GM10266 (cell line): ENCODE measurements at regions not wholly inside any gene's neighbourhood (a gene's known extent, or its start where the extent isn't known, plus 50 kb on each side); places are given as distances from the start of the nearest gene placed in this dataset.

ENCODE experiments used
- DNase-seq: peaks from one replicate; pipeline ENCODE4 v3.0.0; 2012; ENCODE audit errors: extremely low spot score
- TF ChIP-seq, protein P1 (sequence below): IDR thresholded peaks from 2 replicates; pipeline ENCODE4 v1.5.1; 2012; ENCODE audit warnings: mild to moderate bottlenecking, low read depth; ENCODE audit not compliant: control insufficient read depth, insufficient read depth; ENCODE audit errors: missing control alignments

DNA sequence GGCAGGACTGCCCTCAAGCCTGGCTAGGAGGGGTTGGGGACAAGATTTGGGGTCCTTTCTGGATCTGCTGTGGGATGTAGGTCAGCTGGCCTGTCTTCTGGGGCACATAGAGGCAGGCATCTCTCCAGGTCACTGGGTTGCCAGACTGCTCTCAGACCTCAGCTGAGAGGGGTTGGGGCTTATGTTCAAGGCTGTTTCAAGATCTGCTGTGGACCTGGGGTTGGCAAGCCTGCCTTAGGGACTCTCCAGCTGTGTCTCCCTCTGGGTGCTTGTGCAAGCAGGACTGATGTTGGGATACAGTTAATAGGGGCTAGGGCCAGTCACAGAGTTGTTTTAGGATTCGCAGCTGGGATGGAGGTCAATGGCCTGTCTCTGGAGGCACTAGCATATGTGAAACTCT lies 363.0 kb upstream of the ST6GAL2 start:
- TF ChIP-seq, protein P1, sequence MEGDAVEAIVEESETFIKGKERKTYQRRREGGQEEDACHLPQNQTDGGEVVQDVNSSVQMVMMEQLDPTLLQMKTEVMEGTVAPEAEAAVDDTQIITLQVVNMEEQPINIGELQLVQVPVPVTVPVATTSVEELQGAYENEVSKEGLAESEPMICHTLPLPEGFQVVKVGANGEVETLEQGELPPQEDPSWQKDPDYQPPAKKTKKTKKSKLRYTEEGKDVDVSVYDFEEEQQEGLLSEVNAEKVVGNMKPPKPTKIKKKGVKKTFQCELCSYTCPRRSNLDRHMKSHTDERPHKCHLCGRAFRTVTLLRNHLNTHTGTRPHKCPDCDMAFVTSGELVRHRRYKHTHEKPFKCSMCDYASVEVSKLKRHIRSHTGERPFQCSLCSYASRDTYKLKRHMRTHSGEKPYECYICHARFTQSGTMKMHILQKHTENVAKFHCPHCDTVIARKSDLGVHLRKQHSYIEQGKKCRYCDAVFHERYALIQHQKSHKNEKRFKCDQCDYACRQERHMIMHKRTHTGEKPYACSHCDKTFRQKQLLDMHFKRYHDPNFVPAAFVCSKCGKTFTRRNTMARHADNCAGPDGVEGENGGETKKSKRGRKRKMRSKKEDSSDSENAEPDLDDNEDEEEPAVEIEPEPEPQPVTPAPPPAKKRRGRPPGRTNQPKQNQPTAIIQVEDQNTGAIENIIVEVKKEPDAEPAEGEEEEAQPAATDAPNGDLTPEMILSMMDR: no peak
- DNase-seq: no peak

DNA sequence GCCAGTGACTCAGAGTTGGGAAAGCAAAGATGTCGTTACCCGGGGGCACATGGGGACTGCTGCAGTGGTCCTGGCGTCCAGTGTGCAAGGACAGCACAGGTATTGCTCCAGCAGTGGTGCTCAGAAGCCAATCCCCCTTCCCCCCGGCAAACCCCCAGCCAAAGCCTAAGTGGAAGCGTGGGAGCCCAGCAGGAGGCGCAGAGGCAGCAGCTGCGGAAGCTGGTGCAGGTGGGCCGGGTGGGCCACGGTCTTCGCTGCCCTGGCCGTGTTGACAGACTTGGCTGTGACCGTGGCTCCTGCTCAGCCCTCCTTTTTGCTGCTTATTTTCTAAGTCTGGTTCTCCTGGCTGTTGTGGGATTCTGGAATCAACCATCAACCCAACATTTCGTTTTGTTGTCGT lies 369.8 kb upstream of the ST6GAL2 start:
- TF ChIP-seq, protein P1: no peak
- DNase-seq: no peak

DNA sequence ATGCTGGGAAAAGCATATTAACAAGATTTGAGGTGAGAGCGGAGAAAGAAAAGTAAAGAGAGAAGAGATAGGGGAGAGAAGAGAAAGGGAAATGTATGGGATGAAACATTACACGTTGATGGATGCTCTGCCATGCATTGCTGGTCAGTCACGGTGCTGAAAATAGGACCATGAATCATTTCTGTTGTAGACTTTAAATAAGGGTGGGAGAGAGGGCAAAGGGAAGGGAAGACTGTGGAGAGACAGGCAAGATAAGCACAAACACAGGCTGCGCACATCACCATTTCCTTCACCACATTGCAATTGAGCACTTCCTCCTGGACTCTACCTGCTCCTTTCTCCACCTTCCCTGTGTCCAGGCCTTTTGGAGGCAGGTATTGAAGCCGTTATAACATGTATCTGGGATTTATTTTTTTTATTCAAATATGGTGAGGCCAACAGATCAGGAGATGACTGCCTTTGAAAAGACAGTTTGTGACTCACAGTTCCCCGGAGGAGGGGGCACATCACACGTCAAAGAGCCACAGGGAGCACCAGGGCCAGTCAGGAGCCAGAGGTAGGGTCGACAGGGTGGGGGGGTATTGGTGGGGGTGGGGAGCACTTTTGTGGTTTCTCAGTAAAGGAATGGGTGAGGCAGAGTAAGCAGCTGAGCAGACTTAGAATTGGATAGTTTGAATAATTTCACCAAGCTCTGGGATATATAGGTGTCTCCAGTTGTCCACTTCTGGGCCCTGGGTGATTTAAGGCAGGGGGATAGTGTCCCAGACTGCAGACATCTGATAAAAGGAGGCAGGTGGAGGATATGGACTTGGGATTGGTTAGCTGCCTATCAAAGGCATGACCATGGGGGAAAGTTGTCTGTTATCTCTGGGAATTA lies 372.8 kb upstream of the ST6GAL2 start:
- no peak for DNase-seq
- TF ChIP-seq, protein P1: no peak

DNA sequence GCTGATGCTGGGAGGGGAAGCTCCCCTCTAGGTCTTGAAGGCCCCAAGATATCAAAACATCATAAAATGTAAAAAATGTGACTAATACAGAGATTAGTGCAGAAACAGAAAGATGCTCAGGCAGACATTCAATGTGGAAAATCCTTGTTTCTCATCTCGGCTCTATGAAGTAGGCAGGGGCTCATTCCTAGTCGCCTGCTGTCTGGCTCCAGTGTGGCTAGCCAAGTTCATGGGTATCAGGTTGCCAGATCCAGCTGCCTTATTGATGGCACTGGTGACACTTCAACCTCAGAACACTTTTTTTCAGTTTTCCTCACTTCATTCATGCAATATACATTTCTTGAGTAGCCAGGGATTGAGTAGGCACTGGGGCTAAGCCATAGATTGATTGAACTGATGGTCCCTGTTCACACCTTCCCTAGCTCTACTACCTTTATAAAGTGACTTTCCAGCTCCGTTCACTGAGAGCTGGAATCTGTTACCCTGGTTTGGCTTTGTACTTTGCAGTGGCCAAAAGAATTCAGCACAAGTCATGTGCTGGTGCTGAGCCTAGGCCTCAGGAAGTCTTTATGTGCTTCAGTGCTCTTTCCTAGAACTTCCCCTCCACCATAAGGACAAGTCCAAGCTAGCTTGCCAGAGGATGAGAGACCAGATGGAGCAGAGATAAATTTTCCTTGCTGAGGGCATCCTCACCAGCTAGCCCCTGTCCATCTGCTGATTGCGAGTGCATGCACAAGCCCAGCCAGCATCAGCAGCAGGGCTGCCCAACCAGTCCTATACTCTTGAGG lies 373.6 kb upstream of the ST6GAL2 start:
- DNase-seq: no peak

DNA sequence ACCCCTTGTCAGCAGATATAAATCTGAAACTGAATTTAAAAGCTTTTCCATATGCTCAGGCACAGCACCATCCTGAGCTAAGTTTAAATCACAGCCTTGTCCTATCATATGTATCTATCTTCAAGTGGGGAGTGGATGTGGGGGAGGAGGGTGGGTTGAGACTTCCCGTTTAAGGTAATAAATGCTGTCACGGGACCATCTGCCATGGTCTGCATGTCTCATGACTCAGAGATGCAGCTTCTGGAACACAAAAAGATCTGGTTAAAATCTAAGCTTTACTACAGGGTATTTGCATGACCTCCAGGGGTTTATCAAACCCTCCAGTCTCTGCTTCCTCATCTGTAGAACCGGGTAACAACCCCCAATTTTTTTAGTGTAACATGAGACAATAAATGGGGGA lies 377.7 kb upstream of the ST6GAL2 start:
- TF ChIP-seq, protein P1: no peak
- no peak for DNase-seq

More for the DNA sequence above, 373.6 kb upstream of the ST6GAL2 start:
- TF ChIP-seq, protein P1: no peak

DNA sequence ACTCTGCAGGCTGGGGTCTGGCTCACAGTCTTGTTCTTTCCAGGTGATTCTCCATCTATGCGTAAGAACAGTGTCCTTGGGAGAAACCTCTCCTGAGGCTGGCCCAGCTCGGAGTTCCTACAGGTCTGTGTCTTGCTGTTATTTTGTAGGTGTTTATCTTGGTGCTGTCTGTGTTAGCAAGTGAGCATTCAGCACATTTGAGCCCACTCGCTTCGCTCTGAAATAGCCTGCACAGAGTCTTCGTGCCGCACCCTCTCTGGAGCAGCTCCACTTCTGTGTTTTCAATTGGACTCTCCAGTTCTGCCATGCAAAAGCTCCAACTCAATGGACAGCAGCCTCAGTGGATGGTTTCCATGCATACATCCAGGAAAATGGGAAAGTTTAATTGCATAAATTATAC lies 378.2 kb upstream of the ST6GAL2 start:
- no peak for DNase-seq
- TF ChIP-seq, protein P1: no peak

DNA sequence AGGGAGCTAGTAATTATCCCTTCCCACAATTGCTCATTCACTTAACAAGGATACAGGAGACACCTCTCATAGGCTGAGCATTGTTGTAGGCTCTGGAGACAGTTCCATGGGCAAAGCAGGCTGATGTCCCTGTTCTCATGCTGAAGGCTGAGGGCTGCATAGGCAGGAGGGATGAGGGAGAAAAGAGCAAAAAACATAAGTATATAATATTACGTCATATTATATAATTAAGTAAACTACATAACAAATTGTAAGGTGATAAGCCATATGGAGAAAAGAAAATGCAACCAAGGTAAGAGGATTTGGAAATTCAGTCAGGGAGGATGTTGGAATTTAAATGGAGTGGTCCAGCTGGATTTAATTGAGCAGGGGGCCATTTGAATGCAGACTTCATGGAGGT lies 380.6 kb upstream of the ST6GAL2 start:
- DNase-seq: no peak
- TF ChIP-seq, protein P1: no peak
